ENCODE measurements at regions not wholly inside any gene's neighbourhood (a gene's known extent, or its start where the extent isn't known, plus 50 kb on each side); places are given as distances from the start of the nearest gene placed in this dataset.

- DNase-seq = no peak
- intact Hi-C loops (cut with micrococcal nuclease) = no loop called here
- no peak for ATAC-seq
These were observed 134.6 kb downstream of the VRK1 start for GRCh38 chr14:96931751-96932150.

- intact Hi-C loops (cut with micrococcal nuclease) = no loop called here
- ATAC-seq (no peak), DNase-seq (no peak)
These were observed 137.6 kb downstream of the VRK1 start for GRCh38 chr14:96934638-96935330.

- intact Hi-C loops (cut with micrococcal nuclease) = no loop called here
- no peak for ATAC-seq
- DNase-seq = no peak
These were observed 141.8 kb downstream of the VRK1 start for GRCh38 chr14:96938946-96939345.

GRCh38 chr14:96940009-96940408 is 142.8 kb downstream of the VRK1 start:
- DNase-seq = no peak
- ATAC-seq = no peak

GRCh38 chr14:96944297-96944696 is 147.1 kb downstream of the VRK1 start:
- ATAC-seq (no peak), DNase-seq (no peak)
- intact Hi-C loops (cut with micrococcal nuclease) = no loop called here

More at GRCh38 chr14:96940009-96940408, 142.8 kb downstream of the VRK1 start:
- intact Hi-C loops (cut with micrococcal nuclease) = no loop called here

GRCh38 chr14:96945721-96946120 is 148.5 kb downstream of the VRK1 start:
- intact Hi-C loops (cut with micrococcal nuclease) = no loop called here
- DNase-seq = no peak
- ATAC-seq = no peak

GRCh38 chr14:96949594-96949993 is 152.4 kb downstream of the VRK1 start:
- ATAC-seq = no peak

GRCh38 chr14:96951511-96951910 is 154.3 kb downstream of the VRK1 start:
- intact Hi-C loops (cut with micrococcal nuclease) = no loop called here
- no peak for ATAC-seq

More at GRCh38 chr14:96949594-96949993, 152.4 kb downstream of the VRK1 start:
- DNase-seq = no peak
- intact Hi-C loops (cut with micrococcal nuclease) = no loop called here

GRCh38 chr14:96953087-96953874 is 156.1 kb downstream of the VRK1 start:
- no peak for ATAC-seq
- intact Hi-C loops (cut with micrococcal nuclease) = no loop called here

More at GRCh38 chr14:96951511-96951910, 154.3 kb downstream of the VRK1 start:
- DNase-seq = no peak

GRCh38 chr14:96953875-96954185 is 156.6 kb downstream of the VRK1 start:
- intact Hi-C loops (cut with micrococcal nuclease) = no loop called here
- ATAC-seq (no peak), DNase-seq (no peak)

More at GRCh38 chr14:96953087-96953874, 156.1 kb downstream of the VRK1 start:
- no peak for DNase-seq

- ATAC-seq = no peak
- intact Hi-C loops (cut with micrococcal nuclease) = no loop called here
- DNase-seq = no peak
These were observed 159.5 kb downstream of the VRK1 start for GRCh38 chr14:96956464-96957239.

GRCh38 chr14:96958057-96958456 is 160.9 kb downstream of the VRK1 start:
- intact Hi-C loops (cut with micrococcal nuclease) = no loop called here
- DNase-seq (no peak), ATAC-seq (no peak)

- no peak for DNase-seq
- intact Hi-C loops (cut with micrococcal nuclease) = no loop called here
- no peak for ATAC-seq
These were observed 162.8 kb downstream of the VRK1 start for GRCh38 chr14:96959992-96960391.

- intact Hi-C loops (cut with micrococcal nuclease) = no loop called here
- no peak for DNase-seq
- no peak for ATAC-seq
These were observed 163.5 kb downstream of the VRK1 start for GRCh38 chr14:96960598-96961116.

- DNase-seq = no peak
- intact Hi-C loops (cut with micrococcal nuclease) = no loop called here
- ATAC-seq = no peak
These were observed 164.7 kb downstream of the VRK1 start for GRCh38 chr14:96961895-96962294.

GRCh38 chr14:96962337-96962736 is 165.2 kb downstream of the VRK1 start:
- intact Hi-C loops (cut with micrococcal nuclease) = no loop called here
- DNase-seq (no peak), ATAC-seq (no peak)

GRCh38 chr14:96964726-96965415 is 167.7 kb downstream of the VRK1 start:
- ATAC-seq (no peak), DNase-seq (no peak)
- intact Hi-C loops (cut with micrococcal nuclease) = no loop called here

GRCh38 chr14:96965885-96966595 is 168.9 kb downstream of the VRK1 start:
- intact Hi-C loops (cut with micrococcal nuclease) = no loop called here
- ATAC-seq = no peak
- no peak for DNase-seq

- no peak for ATAC-seq
- no peak for DNase-seq
- intact Hi-C loops (cut with micrococcal nuclease) = no loop called here
These were observed 177.9 kb downstream of the VRK1 start for GRCh38 chr14:96975116-96975515.

Measured in left ventricle myocardium superior (tissue), 1 donor.